HCT116 (cell line): ENCODE measurements at regions not wholly inside any gene's neighbourhood (a gene's known extent, or its start where the extent isn't known, plus 50 kb on each side); places are given as distances from the start of the nearest gene placed in this dataset.

Experiments used
- ATAC-seq: fragments of 200-7000 bp; cut with Tn5 transposase; 2 replicates; pipeline ENCODE4 v1.9.1; 2020; ENCODE audit warnings: mild to moderate bottlenecking, moderate library complexity
- BruUV-seq: library from RNA; stranded (reverse); fragments of 400-500 nt; replicated peaks from 2 replicates; lab custom pipeline; 2021; lab: Mats Ljungman, UMichigan
- CTCF ChIA-PET: fragments of 300-600 bp; sonication (Branson Sonifier 250); formaldehyde crosslinking; loops from one replicate; lab custom pipeline; 2021; ENCODE audit warnings: antibody characterized with exemption; lab: Charles Lee
- POLR2A ChIA-PET: fragments of 300-600, 350-600 bp; sonication (Branson Sonifier 250); formaldehyde crosslinking; loops from one replicate; lab custom pipeline; 2021; ENCODE audit warnings: antibody characterized with exemption; lab: Charles Lee
- RAD21 ChIA-PET, 2 experiments: fragments of 300-600 bp; sonication (Branson Sonifier 250); formaldehyde crosslinking; loops; one replicate each; lab custom pipeline; 2023; ENCODE audit warnings: low total read pairs in 2 of 2; ENCODE audit not compliant: uncharacterized antibody in 2 of 2, unreplicated experiment in 2 of 2, low non-redundant PET in 1 of 2; lab: Charles Lee
- DNase-seq: peaks from one replicate; pipeline ENCODE4 v3.0.0-alpha.2; 2010; ENCODE audit warnings: low read depth, low spot score
- H2AFZ ChIP-seq: fragments of 200-600 bp; shearing (Covaris generic), sonication (generic); 2 replicates; pipeline ENCODE4 v1.6.1; 2017; ENCODE audit warnings: low read depth, mixed run types, mixed read lengths, antibody characterized with exemption, low read length; ENCODE audit not compliant: poor library complexity, severe bottlenecking
- H3K27ac ChIP-seq: 2 replicates; pipeline ENCODE4 v1.5.1; 2012; ENCODE audit warnings: low read depth, low read length
- H3K27me3 ChIP-seq: fragments of 200-600 bp; sonication (generic); 2 replicates; pipeline ENCODE4 v1.6.1; 2016; ENCODE audit warnings: mixed run types, low read length, mixed read lengths; ENCODE audit not compliant: insufficient read depth
- H3K36me3 ChIP-seq, 2 experiments: fragments of 200-500 bp in 1 of 2; fragments of 200-600 bp in 1 of 2; sonication (Bioruptor generic) in 1 of 2; sonication (generic) in 1 of 2; 2 replicates each; pipeline versions ENCODE4 v1.5.1 to v1.6.1; 2014 to 2016; ENCODE audit warnings: low read length in 2 of 2, inconsistent platforms in 1 of 2, mixed read lengths in 1 of 2, mixed run types in 1 of 2; ENCODE audit not compliant: insufficient read depth in 2 of 2, control insufficient read depth in 1 of 2
- H3K4me1 ChIP-seq, 2 experiments: fragments of 200-600 bp in 1 of 2; sonication (generic) in 1 of 2; 2 replicates each; pipeline versions ENCODE4 v1.5.1 to v1.6.1; 2012 to 2017; ENCODE audit warnings: low read length in 2 of 2, inconsistent platforms in 1 of 2, mild to moderate bottlenecking in 1 of 2, mixed read lengths in 1 of 2, mixed run types in 1 of 2, moderate library complexity in 1 of 2; ENCODE audit not compliant: insufficient read depth in 2 of 2, control insufficient read depth in 1 of 2
- H3K4me2 ChIP-seq: fragments of 200-600 bp; sonication (generic); 2 replicates; pipeline ENCODE4 v1.6.1; 2017; ENCODE audit warnings: mixed run types, low read length, mixed read lengths
- H3K4me3 ChIP-seq, 2 experiments: fragments of 200-600 bp in 1 of 2; sonication (generic) in 1 of 2; replicated peaks in 1 of 2; 2 replicates each; pipeline ENCODE4 v1.5.1; 2011 to 2016; ENCODE audit warnings: low read length in 2 of 2, control low read depth in 1 of 2, low read depth in 1 of 2, mild to moderate bottlenecking in 1 of 2, mixed read lengths in 1 of 2, mixed run types in 1 of 2
- H3K79me2 ChIP-seq: fragments of 200-600 bp; sonication (generic); 2 replicates; pipeline ENCODE4 v1.6.1; 2017; ENCODE audit warnings: mild to moderate bottlenecking, mixed run types, low read length, moderate library complexity, mixed read lengths; ENCODE audit not compliant: insufficient read depth
- H3K9ac ChIP-seq: fragments of 200-600 bp; sonication (generic); 2 replicates; pipeline ENCODE4 v1.6.1; 2016; ENCODE audit warnings: low read length, mixed read lengths
- H3K9me2 ChIP-seq: fragments of 200-600 bp; sonication (generic), shearing (Covaris generic); 2 replicates; pipeline ENCODE4 v1.6.1; 2017; ENCODE audit warnings: mixed run types, mild to moderate bottlenecking, moderate library complexity; ENCODE audit not compliant: insufficient read depth
- H3K9me3 ChIP-seq, 2 experiments: fragments of 200-500 bp in 1 of 2; fragments of 200-600 bp in 1 of 2; sonication (Bioruptor generic) in 1 of 2; sonication (generic) in 1 of 2; 2 replicates each; pipeline ENCODE4 v1.6.1; 2014 to 2017; ENCODE audit warnings: low read length in 2 of 2, mixed read lengths in 2 of 2, inconsistent platforms in 1 of 2, low read depth in 1 of 2, mild to moderate bottlenecking in 1 of 2, mixed run types in 1 of 2, moderate library complexity in 1 of 2; ENCODE audit not compliant: control insufficient read depth in 1 of 2, insufficient read depth in 1 of 2
- H4K20me1 ChIP-seq: fragments of 200-600 bp; sonication (generic), shearing (Covaris generic); 2 replicates; pipeline ENCODE4 v1.6.1; 2017; ENCODE audit warnings: mixed run types, mild to moderate bottlenecking, moderate library complexity; ENCODE audit not compliant: insufficient read depth
- ELF1 ChIP-seq: IDR thresholded peaks from 2 replicates; pipeline ENCODE4 v1.6.1; 2012; ENCODE audit warnings: low read depth, borderline replicate concordance
- EZH2phosphoT487 ChIP-seq: fragments of 200-600 bp; IDR thresholded peaks from 2 replicates; pipeline ENCODE4 v1.6.1; 2018; ENCODE audit warnings: antibody characterized with exemption, borderline replicate concordance
- FOSL1 ChIP-seq: IDR thresholded peaks from 2 replicates; pipeline ENCODE4 v1.6.1; 2012; ENCODE audit warnings: low read depth
- RAD21 ChIP-seq: IDR thresholded peaks from 2 replicates; pipeline ENCODE4 v1.6.1; 2012; ENCODE audit warnings: low read depth, mild to moderate bottlenecking
- SIN3A ChIP-seq: IDR thresholded peaks from 2 replicates; pipeline ENCODE4 v1.6.1; 2012; ENCODE audit warnings: low read depth
- SRF ChIP-seq: IDR thresholded peaks from 2 replicates; pipeline ENCODE4 v1.6.1; 2012; ENCODE audit warnings: low read depth
- YY1 ChIP-seq: IDR thresholded peaks from 2 replicates; pipeline ENCODE4 v1.6.1; 2011; ENCODE audit warnings: low read length, low read depth, moderate library complexity, mild to moderate bottlenecking; ENCODE audit not compliant: insufficient replicate concordance; ENCODE audit errors: extremely low read depth
- intact Hi-C: fragments of 100-400 bp; cut with micrococcal nuclease; formaldehyde crosslinking; loops from 2 replicates; pipeline ENCODE4 v1.10.0; 2022
- TF ChIP-seq, protein P1 (sequence below): IDR thresholded peaks from 2 replicates; pipeline ENCODE4 v1.6.1; 2011; ENCODE audit warnings: mild to moderate bottlenecking, low read length, moderate library complexity; ENCODE audit not compliant: insufficient replicate concordance; ENCODE audit errors: extremely low read depth

DNA sequence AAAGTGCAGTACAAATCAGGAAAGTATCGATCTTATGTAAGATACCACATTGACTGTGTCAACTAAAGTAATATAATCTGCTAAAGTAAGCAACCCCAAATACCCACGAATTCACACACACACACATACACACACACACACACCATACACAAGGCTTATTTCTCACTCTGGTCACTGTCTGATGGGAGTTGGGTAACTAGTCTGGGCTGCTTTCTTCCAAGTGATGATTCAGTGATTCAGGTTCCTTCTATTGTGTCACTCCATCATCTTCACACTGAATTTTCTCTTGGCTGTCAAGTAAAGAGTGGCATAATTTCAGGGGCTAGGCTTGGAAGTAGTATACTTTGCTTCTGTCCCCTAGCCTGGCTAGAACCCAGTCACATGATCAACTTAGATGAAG lies 104.8 kb upstream of the CCDC54 start:
- CTCF ChIA-PET, result interaction anchor here (0.6 to 3.4 kb wide), 15 partner anchors 9 to 480 kb away, joined by 3 to 43 read pairs (median 5); no protein-coding TSS in a partner anchor
- TF ChIP-seq EZH2phosphoT487, result no peak
- TF ChIP-seq SIN3A, result no peak
- TF ChIP-seq, protein P1, sequence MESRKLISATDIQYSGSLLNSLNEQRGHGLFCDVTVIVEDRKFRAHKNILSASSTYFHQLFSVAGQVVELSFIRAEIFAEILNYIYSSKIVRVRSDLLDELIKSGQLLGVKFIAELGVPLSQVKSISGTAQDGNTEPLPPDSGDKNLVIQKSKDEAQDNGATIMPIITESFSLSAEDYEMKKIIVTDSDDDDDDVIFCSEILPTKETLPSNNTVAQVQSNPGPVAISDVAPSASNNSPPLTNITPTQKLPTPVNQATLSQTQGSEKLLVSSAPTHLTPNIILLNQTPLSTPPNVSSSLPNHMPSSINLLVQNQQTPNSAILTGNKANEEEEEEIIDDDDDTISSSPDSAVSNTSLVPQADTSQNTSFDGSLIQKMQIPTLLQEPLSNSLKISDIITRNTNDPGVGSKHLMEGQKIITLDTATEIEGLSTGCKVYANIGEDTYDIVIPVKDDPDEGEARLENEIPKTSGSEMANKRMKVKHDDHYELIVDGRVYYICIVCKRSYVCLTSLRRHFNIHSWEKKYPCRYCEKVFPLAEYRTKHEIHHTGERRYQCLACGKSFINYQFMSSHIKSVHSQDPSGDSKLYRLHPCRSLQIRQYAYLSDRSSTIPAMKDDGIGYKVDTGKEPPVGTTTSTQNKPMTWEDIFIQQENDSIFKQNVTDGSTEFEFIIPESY, result no peak
- no peak for TF ChIP-seq SRF
- no peak for TF ChIP-seq ELF1
- no peak for TF ChIP-seq YY1
- TF ChIP-seq, all 23 proteins: peak for 0
- ChIA-PET RAD21 (interaction anchor here (1.0 to 1.5 kb wide), 4 partner anchors 37 to 149 kb away, joined by 3 to 8 read pairs (median 6); no protein-coding TSS in a partner anchor), POLR2A (no interaction called here)
- Histone ChIP-seq H4K20me1 (no peaks in the 10 kb centered on the region), H3K4me2 (no peak overlapping the region), H3K36me3 (no peaks in the 10 kb centered on the region), H3K4me3 (no peak overlapping the region), H3K9me3 (no peaks in the 10 kb centered on the region), H3K4me1 (no peaks in the 10 kb centered on the region), H3K79me2 (no peaks in the 10 kb centered on the region), H3K9me2 (no peaks in the 10 kb centered on the region), H3K27ac (no peak overlapping the region), H3K27me3 (no peaks in the 10 kb centered on the region), H2AFZ (peak overlapping the region; percentile 69), H3K9ac (no peak overlapping the region)
- BruUV-seq, result no TSS peak
- intact Hi-C loops, result loop anchor here (5.0 kb wide), 1 partner anchor 160 kb away; no protein-coding TSS in a partner anchor
- ATAC-seq (no peak), DNase-seq (no peak)

DNA sequence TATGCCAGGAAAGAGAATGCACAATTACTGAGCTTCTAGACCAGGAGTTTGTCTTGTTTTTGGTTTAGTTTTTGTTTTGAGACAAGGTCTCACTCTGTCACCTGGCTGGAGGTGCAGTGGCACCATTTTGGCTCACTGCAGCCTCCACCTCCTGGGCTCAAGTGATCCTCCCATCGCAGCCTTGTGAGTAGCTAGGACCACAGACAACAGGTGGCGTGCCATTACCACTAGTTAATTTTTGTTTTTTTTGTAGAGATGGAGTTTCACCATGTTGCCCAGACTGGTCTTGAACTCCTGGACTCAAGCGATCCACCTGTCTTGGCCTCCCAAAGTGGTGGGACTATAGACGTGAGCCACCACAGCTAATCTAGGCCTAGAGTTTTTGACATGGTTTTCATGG lies 104.4 kb upstream of the CCDC54 start:
- intact Hi-C loops, result loop anchor here (5.0 kb wide), 1 partner anchor 159 kb away; no protein-coding TSS in a partner anchor
- POLR2A ChIA-PET, result no interaction called here

More for the DNA sequence above, 104.4 kb upstream of the CCDC54 start:
- H4K20me1 ChIP-seq, result no peaks in the 10 kb centered on the region
- BruUV-seq, result no TSS peak
- no peaks in the 10 kb centered on the region for H3K9me3 ChIP-seq
- no peaks in the 10 kb centered on the region for H3K79me2 ChIP-seq
- no peak for DNase-seq
- no peaks in the 10 kb centered on the region for H3K4me1 ChIP-seq
- no peak for ATAC-seq
- H3K27ac ChIP-seq, result no peak overlapping the region
- TF ChIP-seq FOSL1, result no peak
- TF ChIP-seq SIN3A, result no peak
- peak; percentile 42 for TF ChIP-seq RAD21
- ChIA-PET CTCF (interaction anchor here (1.0 to 3.4 kb wide), 4 partner anchors 149 to 273 kb away, joined by 3 to 43 read pairs (median 18); no protein-coding TSS in a partner anchor), RAD21 (no interaction called here)
- no peaks in the 10 kb centered on the region for H3K27me3 ChIP-seq
- H3K36me3 ChIP-seq, result no peaks in the 10 kb centered on the region
- no peaks in the 10 kb centered on the region for H3K9me2 ChIP-seq
- H3K9ac ChIP-seq, result no peak overlapping the region
- no peak overlapping the region for H2AFZ ChIP-seq
- H3K4me3 ChIP-seq, result no peak overlapping the region
- H3K4me2 ChIP-seq, result no peak overlapping the region
